ENCODE measurements at regions not wholly inside any gene's neighbourhood (a gene's known extent, or its start where the extent isn't known, plus 50 kb on each side); places are given as distances from the start of the nearest gene placed in this dataset.

- no TSS peak for BruUV-seq (replicated peaks)
- Histone ChIP-seq H3K4me1 (replicated peaks in 1 of 2; ENCODE audit: control insufficient read depth in 2 of 2, insufficient read depth in 2 of 2, low read length in 2 of 2) (peaks cover 0 to 9% of the 10 kb centered on the region in 2 experiments; a peak in 4 of 5 replicates), H3K27me3 (ENCODE audit: control insufficient read depth in 2 of 2, insufficient read depth in 2 of 2, low read length in 2 of 2) (no peaks in the 10 kb centered on the region), H3K9me1 (ENCODE audit: control insufficient read depth, insufficient read depth, low read length) (no peaks in the 10 kb centered on the region), H4K20me1 (replicated peaks; ENCODE audit: control insufficient read depth, insufficient read depth, low read length) (no peaks in the 10 kb centered on the region), H3K79me2 (ENCODE audit: control insufficient read depth, insufficient read depth, low read length) (no peaks in the 10 kb centered on the region), H3K4me2 (ENCODE audit: insufficient read depth, low read length) (no peak overlapping the region), H3K36me3 (ENCODE audit: control insufficient read depth, insufficient read depth, low read length) (no peaks in the 10 kb centered on the region), H3K9ac (ENCODE audit: insufficient read depth in 1 of 2, low read depth in 2 of 2, low read length in 2 of 2) (no peak overlapping the region), H2AFZ (ENCODE audit: low read depth, low read length) (no peak overlapping the region), H3K9me3 (replicated peaks; ENCODE audit: control insufficient read depth, insufficient read depth, low read depth, low read length) (no peaks in the 10 kb centered on the region; the same call in 1 of the 2 replicates), H3K27ac (ENCODE audit: extremely low read depth, low read depth, low read length) (no peak overlapping the region), H3K4me3 (no peak overlapping the region)
- DNase-seq (ENCODE audit: extremely low read depth in 1 of 4, low spot score in 3 of 4) (no peak), ATAC-seq (no peak), FAIRE-seq (no peak)
- intact Hi-C loops (cut with micrococcal nuclease) (no loop called here), in situ Hi-C loops (cut with MboI) (no loop called here)
- POLR2A ChIA-PET, result interaction anchor here (0.7 to 1.5 kb wide), 3 partner anchors 14 to 258 kb away, joined by 3 to 6 read pairs (median 3); partner anchors contain the start of gene CITED2
- 21% methylated on average over 1 of the region's 1 CpG for WGBS (ENCODE audit: insufficient coverage, low coverage, missing lambda C conversion rate)
- CTCF ChIA-PET (ENCODE audit: low intra/inter-chr PET ratio), result no interaction called here
- TF ChIP-seq CCAR2 (IDR thresholded peaks at IDR 0.05; ENCODE audit: low read depth, low read length) (no peak), HDAC3 (IDR thresholded peaks at IDR 0.05; ENCODE audit: borderline replicate concordance, partially characterized antibody) (peak; percentile 10), CUX1 (CRISPR knock-in tag; IDR thresholded peaks at IDR 0.05) (no peak), NCOR1 (IDR thresholded peaks at IDR 0.05) (peak; percentile 67; the same call in 1 of the 2 replicates), TAL1 (IDR thresholded peaks at IDR 0.05) (peak; percentile 79), ZNF174 (CRISPR knock-in tag; IDR thresholded peaks at IDR 0.05) (no peak), CC2D1A (IDR thresholded peaks at IDR 0.05) (0 out of 2 replicates have a peak, but pooled peaks have one; percentile 17), ZNF146 (CRISPR knock-in tag; IDR thresholded peaks at IDR 0.05; ENCODE audit: unreplicated experiment) (no peak), BHLHE40 (IDR thresholded peaks at IDR 0.05; ENCODE audit: low read length) (0 out of 2 replicates have a peak, but pooled peaks have one; percentile 20), TAF15 (IDR thresholded peaks at IDR 0.05; ENCODE audit: low read depth, low read length) (no peak), FOXJ2 (tag; IDR thresholded peaks at IDR 0.05) (peak; percentile 65; the same call in 1 of the 2 replicates), EP300 (IDR thresholded peaks at IDR 0.05; ENCODE audit: low read length) (0 out of 2 replicates have a peak, but pooled peaks have one; percentile 36), HMG20B (CRISPR knock-in tag; IDR thresholded peaks at IDR 0.05) (no peak)
- TF ChIP-seq, protein P1, sequence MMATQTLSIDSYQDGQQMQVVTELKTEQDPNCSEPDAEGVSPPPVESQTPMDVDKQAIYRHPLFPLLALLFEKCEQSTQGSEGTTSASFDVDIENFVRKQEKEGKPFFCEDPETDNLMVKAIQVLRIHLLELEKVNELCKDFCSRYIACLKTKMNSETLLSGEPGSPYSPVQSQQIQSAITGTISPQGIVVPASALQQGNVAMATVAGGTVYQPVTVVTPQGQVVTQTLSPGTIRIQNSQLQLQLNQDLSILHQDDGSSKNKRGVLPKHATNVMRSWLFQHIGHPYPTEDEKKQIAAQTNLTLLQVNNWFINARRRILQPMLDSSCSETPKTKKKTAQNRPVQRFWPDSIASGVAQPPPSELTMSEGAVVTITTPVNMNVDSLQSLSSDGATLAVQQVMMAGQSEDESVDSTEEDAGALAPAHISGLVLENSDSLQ (IDR thresholded peaks at IDR 0.05), result no peak
- TF ChIP-seq, protein P2, sequence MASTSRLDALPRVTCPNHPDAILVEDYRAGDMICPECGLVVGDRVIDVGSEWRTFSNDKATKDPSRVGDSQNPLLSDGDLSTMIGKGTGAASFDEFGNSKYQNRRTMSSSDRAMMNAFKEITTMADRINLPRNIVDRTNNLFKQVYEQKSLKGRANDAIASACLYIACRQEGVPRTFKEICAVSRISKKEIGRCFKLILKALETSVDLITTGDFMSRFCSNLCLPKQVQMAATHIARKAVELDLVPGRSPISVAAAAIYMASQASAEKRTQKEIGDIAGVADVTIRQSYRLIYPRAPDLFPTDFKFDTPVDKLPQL (IDR thresholded peaks at IDR 0.05; ENCODE audit: extremely low read depth, insufficient read length), result no peak
- TF ChIP-seq, protein P3, sequence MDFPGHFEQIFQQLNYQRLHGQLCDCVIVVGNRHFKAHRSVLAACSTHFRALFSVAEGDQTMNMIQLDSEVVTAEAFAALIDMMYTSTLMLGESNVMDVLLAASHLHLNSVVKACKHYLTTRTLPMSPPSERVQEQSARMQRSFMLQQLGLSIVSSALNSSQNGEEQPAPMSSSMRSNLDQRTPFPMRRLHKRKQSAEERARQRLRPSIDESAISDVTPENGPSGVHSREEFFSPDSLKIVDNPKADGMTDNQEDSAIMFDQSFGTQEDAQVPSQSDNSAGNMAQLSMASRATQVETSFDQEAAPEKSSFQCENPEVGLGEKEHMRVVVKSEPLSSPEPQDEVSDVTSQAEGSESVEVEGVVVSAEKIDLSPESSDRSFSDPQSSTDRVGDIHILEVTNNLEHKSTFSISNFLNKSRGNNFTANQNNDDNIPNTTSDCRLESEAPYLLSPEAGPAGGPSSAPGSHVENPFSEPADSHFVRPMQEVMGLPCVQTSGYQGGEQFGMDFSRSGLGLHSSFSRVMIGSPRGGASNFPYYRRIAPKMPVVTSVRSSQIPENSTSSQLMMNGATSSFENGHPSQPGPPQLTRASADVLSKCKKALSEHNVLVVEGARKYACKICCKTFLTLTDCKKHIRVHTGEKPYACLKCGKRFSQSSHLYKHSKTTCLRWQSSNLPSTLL (IDR thresholded peaks at IDR 0.05), result no peak
Measured at GRCh38 chr6:139632840-139633239, 258.4 kb upstream of the CITED2 start.

Measured in K562 (cell line).